ENCODE measurements at regions not wholly inside any gene's neighbourhood (a gene's known extent, or its start where the extent isn't known, plus 50 kb on each side); places are given as distances from the start of the nearest gene placed in this dataset.

DNA sequence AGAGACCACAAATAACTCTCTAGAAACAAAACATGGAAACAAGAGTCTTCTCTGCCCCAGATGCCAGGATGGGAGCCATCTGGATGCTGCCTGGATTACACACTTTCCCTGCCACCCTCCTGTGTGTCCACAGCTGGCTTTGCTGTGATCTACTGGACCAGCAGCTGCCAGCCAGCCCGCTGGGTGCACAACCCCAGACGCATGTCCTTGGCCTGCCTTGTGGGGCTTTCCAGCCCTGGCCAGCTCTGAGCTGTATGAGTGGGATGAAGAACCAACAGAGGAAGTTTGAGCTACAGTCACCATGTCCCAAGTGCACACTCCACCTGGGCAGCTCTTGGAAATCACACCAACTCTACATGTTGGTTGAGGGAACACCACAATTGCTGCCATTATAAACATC, 57.0 kb upstream of the TNRC6C start:
- no peak for DNase-seq (ENCODE audit: low spot score)
- peaks cover 5% of the 10 kb centered on the region for H3K4me1 Mint-ChIP-seq
- H3K36me3 Mint-ChIP-seq, result no peaks in the 10 kb centered on the region
- no peak overlapping the region for H3K4me3 Mint-ChIP-seq
- no peaks in the 10 kb centered on the region; the same call in 1 of the 2 replicates for H3K27me3 Mint-ChIP-seq (ENCODE audit: low read depth)
- POLR2A ChIA-PET, result no interaction called here
- CTCF ChIA-PET, result interaction anchor here (0.5 to 1.7 kb wide), 3 partner anchors 9 to 137 kb away, joined by 3 to 6 read pairs (median 3); partner anchors contain the start of gene TNRC6C
- no peak overlapping the region for H3K27ac Mint-ChIP-seq
- ATAC-seq, result no peak
- H3K9me3 Mint-ChIP-seq, result no peaks in the 10 kb centered on the region; the same call in 1 of the 2 replicates
- TF ChIP-seq TEAD4 (CRISPR knock-in tag; IDR thresholded peaks at IDR 0.05) (no peak), SP1 (CRISPR knock-in tag; conservative IDR thresholded peaks at IDR 0.05) (no peak), AFF4 (CRISPR knock-in tag; IDR thresholded peaks at IDR 0.05; ENCODE audit: borderline replicate concordance) (no peak), HMGA2 (CRISPR knock-in tag; IDR thresholded peaks at IDR 0.05) (no peak), HMGXB4 (CRISPR knock-in tag; IDR thresholded peaks at IDR 0.05) (no peak), ARID4B (CRISPR knock-in tag; IDR thresholded peaks at IDR 0.05; ENCODE audit: borderline replicate concordance) (no peak), NR3C1 (CRISPR knock-in tag; conservative IDR thresholded peaks at IDR 0.05; ENCODE audit: low read depth) (no peak), E2F1 (CRISPR knock-in tag; IDR thresholded peaks at IDR 0.05) (no peak), ZNF281 (CRISPR knock-in tag; IDR thresholded peaks at IDR 0.05) (no peak), NFATC4 (CRISPR knock-in tag; IDR thresholded peaks at IDR 0.05) (no peak), RELA (CRISPR knock-in tag; IDR thresholded peaks at IDR 0.05; ENCODE audit: borderline replicate concordance) (no peak)
- TF ChIP-seq, protein P1, sequence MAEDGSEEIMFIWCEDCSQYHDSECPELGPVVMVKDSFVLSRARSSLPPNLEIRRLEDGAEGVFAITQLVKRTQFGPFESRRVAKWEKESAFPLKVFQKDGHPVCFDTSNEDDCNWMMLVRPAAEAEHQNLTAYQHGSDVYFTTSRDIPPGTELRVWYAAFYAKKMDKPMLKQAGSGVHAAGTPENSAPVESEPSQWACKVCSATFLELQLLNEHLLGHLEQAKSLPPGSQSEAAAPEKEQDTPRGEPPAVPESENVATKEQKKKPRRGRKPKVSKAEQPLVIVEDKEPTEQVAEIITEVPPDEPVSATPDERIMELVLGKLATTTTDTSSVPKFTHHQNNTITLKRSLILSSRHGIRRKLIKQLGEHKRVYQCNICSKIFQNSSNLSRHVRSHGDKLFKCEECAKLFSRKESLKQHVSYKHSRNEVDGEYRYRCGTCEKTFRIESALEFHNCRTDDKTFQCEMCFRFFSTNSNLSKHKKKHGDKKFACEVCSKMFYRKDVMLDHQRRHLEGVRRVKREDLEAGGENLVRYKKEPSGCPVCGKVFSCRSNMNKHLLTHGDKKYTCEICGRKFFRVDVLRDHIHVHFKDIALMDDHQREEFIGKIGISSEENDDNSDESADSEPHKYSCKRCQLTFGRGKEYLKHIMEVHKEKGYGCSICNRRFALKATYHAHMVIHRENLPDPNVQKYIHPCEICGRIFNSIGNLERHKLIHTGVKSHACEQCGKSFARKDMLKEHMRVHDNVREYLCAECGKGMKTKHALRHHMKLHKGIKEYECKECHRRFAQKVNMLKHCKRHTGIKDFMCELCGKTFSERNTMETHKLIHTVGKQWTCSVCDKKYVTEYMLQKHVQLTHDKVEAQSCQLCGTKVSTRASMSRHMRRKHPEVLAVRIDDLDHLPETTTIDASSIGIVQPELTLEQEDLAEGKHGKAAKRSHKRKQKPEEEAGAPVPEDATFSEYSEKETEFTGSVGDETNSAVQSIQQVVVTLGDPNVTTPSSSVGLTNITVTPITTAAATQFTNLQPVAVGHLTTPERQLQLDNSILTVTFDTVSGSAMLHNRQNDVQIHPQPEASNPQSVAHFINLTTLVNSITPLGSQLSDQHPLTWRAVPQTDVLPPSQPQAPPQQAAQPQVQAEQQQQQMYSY (CRISPR knock-in tag; IDR thresholded peaks at IDR 0.05), result no peak
- TF ChIP-seq, protein P2, sequence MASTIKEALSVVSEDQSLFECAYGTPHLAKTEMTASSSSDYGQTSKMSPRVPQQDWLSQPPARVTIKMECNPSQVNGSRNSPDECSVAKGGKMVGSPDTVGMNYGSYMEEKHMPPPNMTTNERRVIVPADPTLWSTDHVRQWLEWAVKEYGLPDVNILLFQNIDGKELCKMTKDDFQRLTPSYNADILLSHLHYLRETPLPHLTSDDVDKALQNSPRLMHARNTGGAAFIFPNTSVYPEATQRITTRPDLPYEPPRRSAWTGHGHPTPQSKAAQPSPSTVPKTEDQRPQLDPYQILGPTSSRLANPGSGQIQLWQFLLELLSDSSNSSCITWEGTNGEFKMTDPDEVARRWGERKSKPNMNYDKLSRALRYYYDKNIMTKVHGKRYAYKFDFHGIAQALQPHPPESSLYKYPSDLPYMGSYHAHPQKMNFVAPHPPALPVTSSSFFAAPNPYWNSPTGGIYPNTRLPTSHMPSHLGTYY (CRISPR knock-in tag; IDR thresholded peaks at IDR 0.05), result no peak
- TF ChIP-seq, protein P3, sequence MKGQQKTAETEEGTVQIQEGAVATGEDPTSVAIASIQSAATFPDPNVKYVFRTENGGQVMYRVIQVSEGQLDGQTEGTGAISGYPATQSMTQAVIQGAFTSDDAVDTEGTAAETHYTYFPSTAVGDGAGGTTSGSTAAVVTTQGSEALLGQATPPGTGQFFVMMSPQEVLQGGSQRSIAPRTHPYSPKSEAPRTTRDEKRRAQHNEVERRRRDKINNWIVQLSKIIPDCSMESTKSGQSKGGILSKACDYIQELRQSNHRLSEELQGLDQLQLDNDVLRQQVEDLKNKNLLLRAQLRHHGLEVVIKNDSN (CRISPR knock-in tag; IDR thresholded peaks at IDR 0.05), result no peak

Data from WTC11 (cell line).